ENCODE measurements at regions not wholly inside any gene's neighbourhood (a gene's known extent, or its start where the extent isn't known, plus 50 kb on each side); places are given as distances from the start of the nearest gene placed in this dataset.

GRCh38 chr2:4903656-4904348, 788.4 kb upstream of the SOX11 start (continued):
- TF ChIP-seq SUPT20H (IDR thresholded peaks at IDR 0.05; ENCODE audit: borderline replicate concordance, control insufficient read depth, low read depth, low read length), result no peak
- no peak for TF ChIP-seq RB1 (IDR thresholded peaks at IDR 0.05; ENCODE audit: borderline replicate concordance)
- TF ChIP-seq CHD4 (IDR thresholded peaks at IDR 0.05), result no peak
- no peak for TF ChIP-seq MEF2B (IDR thresholded peaks at IDR 0.05; ENCODE audit: partially characterized antibody, poor library complexity, severe bottlenecking)

DNA sequence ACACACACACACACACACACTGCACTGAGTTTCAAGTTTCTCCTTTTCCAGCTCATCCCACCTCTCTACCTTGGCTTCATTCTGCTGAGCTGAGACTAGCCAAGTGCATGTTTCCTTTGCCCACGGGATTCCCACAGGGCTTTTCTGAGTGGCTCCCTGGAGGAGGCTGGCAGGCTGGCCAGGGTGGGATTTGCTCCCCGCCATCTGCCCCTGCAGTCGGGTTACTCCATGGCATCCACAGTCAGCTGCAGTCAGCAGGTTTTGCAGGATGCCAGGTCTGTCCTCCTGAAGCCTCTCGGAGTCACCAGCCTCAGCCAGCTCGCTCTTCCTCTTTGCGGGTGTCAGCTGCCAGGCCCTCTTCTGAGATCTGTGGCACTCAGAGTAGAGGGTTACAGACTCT, 783.7 kb upstream of the SOX11 start:
- WGBS (ENCODE audit: insufficient coverage, insufficient replicate concordance, low lambda C conversion rate, missing lambda C conversion rate), result 35% methylated on average over 6 of the region's 6 CpGs
- no peaks in the 10 kb centered on the region for H3K36me3 ChIP-seq (ENCODE audit: control insufficient read depth in 2 of 2, insufficient read depth in 2 of 2, low read length in 1 of 2)
- ATAC-seq (no peak), DNase-seq (ENCODE audit: low read depth, low spot score) (no peak), FAIRE-seq (no peak)
- H2AFZ ChIP-seq (ENCODE audit: control insufficient read depth, low read depth, low read length), result no peak overlapping the region
- H3K4me1 ChIP-seq (ENCODE audit: control insufficient read depth, insufficient read depth, low read length), result no peaks in the 10 kb centered on the region
- in situ Hi-C loops (cut with MboI) (no loop called here), intact Hi-C loops (cut with micrococcal nuclease; ENCODE audit: unreplicated experiment) (no loop called here)
- H3K9ac ChIP-seq (ENCODE audit: control insufficient read depth, insufficient read depth, low read length), result no peak overlapping the region
- ChIA-PET RAD21 (ENCODE audit: unreplicated experiment) (no interaction called here), CTCF (no interaction called here), SMC1A (ENCODE audit: uncharacterized antibody, unreplicated experiment) (no interaction called here), POLR2A (no interaction called here)
- no peak overlapping the region for H3K4me2 ChIP-seq (ENCODE audit: control insufficient read depth, insufficient read depth)
- H3K4me3 ChIP-seq, result no peak overlapping the region
- H3K9me3 ChIP-seq (replicated peaks; ENCODE audit: control insufficient read depth, insufficient read depth, low read length), result no peaks in the 10 kb centered on the region
- no peak overlapping the region for H3K27ac ChIP-seq (ENCODE audit: control insufficient read depth, insufficient read depth)
- TF ChIP-seq SREBF1 (IDR thresholded peaks at IDR 0.05; ENCODE audit: low read length) (no peak), TCF12 (IDR thresholded peaks at IDR 0.05; ENCODE audit: low read depth, low read length) (no peak), RB1 (IDR thresholded peaks at IDR 0.05; ENCODE audit: borderline replicate concordance) (no peak), LARP7 (IDR thresholded peaks at IDR 0.05) (no peak), CHD1 (IDR thresholded peaks at IDR 0.05; ENCODE audit: low read depth, low read length) (no peak), FOS (IDR thresholded peaks at IDR 0.05; ENCODE audit: borderline replicate concordance, extremely low read depth, insufficient read length) (no peak), BRCA1 (IDR thresholded peaks at IDR 0.05; ENCODE audit: low read depth, low read length) (no peak)
- TF ChIP-seq, protein P1, sequence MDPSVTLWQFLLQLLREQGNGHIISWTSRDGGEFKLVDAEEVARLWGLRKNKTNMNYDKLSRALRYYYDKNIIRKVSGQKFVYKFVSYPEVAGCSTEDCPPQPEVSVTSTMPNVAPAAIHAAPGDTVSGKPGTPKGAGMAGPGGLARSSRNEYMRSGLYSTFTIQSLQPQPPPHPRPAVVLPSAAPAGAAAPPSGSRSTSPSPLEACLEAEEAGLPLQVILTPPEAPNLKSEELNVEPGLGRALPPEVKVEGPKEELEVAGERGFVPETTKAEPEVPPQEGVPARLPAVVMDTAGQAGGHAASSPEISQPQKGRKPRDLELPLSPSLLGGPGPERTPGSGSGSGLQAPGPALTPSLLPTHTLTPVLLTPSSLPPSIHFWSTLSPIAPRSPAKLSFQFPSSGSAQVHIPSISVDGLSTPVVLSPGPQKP (IDR thresholded peaks at IDR 0.05; ENCODE audit: low read depth, low read length), result no peak
- TF ChIP-seq, protein P2, sequence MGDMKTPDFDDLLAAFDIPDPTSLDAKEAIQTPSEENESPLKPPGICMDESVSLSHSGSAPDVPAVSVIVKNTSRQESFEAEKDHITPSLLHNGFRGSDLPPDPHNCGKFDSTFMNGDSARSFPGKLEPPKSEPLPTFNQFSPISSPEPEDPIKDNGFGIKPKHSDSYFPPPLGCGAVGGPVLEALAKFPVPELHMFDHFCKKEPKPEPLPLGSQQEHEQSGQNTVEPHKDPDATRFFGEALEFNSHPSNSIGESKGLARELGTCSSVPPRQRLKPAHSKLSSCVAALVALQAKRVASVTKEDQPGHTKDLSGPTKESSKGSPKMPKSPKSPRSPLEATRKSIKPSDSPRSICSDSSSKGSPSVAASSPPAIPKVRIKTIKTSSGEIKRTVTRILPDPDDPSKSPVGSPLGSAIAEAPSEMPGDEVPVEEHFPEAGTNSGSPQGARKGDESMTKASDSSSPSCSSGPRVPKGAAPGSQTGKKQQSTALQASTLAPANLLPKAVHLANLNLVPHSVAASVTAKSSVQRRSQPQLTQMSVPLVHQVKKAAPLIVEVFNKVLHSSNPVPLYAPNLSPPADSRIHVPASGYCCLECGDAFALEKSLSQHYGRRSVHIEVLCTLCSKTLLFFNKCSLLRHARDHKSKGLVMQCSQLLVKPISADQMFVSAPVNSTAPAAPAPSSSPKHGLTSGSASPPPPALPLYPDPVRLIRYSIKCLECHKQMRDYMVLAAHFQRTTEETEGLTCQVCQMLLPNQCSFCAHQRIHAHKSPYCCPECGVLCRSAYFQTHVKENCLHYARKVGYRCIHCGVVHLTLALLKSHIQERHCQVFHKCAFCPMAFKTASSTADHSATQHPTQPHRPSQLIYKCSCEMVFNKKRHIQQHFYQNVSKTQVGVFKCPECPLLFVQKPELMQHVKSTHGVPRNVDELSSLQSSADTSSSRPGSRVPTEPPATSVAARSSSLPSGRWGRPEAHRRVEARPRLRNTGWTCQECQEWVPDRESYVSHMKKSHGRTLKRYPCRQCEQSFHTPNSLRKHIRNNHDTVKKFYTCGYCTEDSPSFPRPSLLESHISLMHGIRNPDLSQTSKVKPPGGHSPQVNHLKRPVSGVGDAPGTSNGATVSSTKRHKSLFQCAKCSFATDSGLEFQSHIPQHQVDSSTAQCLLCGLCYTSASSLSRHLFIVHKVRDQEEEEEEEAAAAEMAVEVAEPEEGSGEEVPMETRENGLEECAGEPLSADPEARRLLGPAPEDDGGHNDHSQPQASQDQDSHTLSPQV (IDR thresholded peaks at IDR 0.05), result no peak
- BruUV-seq (replicated peaks), result no TSS peak
- H3K27me3 ChIP-seq (replicated peaks in 1 of 2; ENCODE audit: control insufficient read depth in 2 of 2, insufficient read depth in 2 of 2, low read length in 1 of 2), result no peaks in the 10 kb centered on the region
- no peaks in the 10 kb centered on the region for H3K79me2 ChIP-seq (ENCODE audit: control insufficient read depth, insufficient read depth, low read length)
- H4K20me1 ChIP-seq (ENCODE audit: control insufficient read depth, insufficient read depth), result no peaks in the 10 kb centered on the region

Data from GM12878 (cell line).